WERI-Rb-1 (cell line): ENCODE measurements at regions not wholly inside any gene's neighbourhood (a gene's known extent, or its start where the extent isn't known, plus 50 kb on each side); places are given as distances from the start of the nearest gene placed in this dataset.

ENCODE experiments used
- DNase-seq: peaks from one replicate; pipeline ENCODE4 v3.0.0-alpha.2; 2020
- H3K27ac ChIP-seq: fragments of 250-450 bp; sonication (Bioruptor Pico); 2 replicates; pipeline ENCODE4 v1.5.1; 2020; ENCODE audit warnings: mild to moderate bottlenecking, moderate library complexity
- H3K27me3 ChIP-seq: fragments of 250-450 bp; sonication (Bioruptor Pico); 2 replicates; pipeline ENCODE4 v1.5.1; 2021; ENCODE audit warnings: mild to moderate bottlenecking, low read depth, moderate library complexity; ENCODE audit not compliant: insufficient read depth, severe bottlenecking
- H3K36me3 ChIP-seq: fragments of 250-450 bp; sonication (Bioruptor Pico); 2 replicates; pipeline ENCODE4 v1.5.1; 2020; ENCODE audit warnings: mild to moderate bottlenecking, moderate library complexity
- H3K4me3 ChIP-seq: 2 replicates; pipeline ENCODE4 v1.5.1; 2011; ENCODE audit warnings: low read depth, mild to moderate bottlenecking, control low read depth, low read length
- H3K9me3 ChIP-seq: fragments of 250-450 bp; sonication (Bioruptor Pico); 2 replicates; pipeline ENCODE4 v1.5.1; 2021; ENCODE audit warnings: mild to moderate bottlenecking, moderate library complexity; ENCODE audit not compliant: severe bottlenecking
- TF ChIP-seq, protein P1 (sequence below): IDR thresholded peaks from 2 replicates; pipeline ENCODE4 v1.5.1; 2011; ENCODE audit warnings: low read depth, mild to moderate bottlenecking, control low read depth, inconsistent platforms, low read length

GRCh38 chr10:93245779-93246178 is 172.1 kb downstream of the CYP26A1 start:
- Histone ChIP-seq H3K4me3 (no peak overlapping the region), H3K27me3 (no peaks in the 10 kb centered on the region), H3K27ac (no peak overlapping the region), H3K9me3 (no peaks in the 10 kb centered on the region), H3K36me3 (no peaks in the 10 kb centered on the region)
- TF ChIP-seq, protein P1, sequence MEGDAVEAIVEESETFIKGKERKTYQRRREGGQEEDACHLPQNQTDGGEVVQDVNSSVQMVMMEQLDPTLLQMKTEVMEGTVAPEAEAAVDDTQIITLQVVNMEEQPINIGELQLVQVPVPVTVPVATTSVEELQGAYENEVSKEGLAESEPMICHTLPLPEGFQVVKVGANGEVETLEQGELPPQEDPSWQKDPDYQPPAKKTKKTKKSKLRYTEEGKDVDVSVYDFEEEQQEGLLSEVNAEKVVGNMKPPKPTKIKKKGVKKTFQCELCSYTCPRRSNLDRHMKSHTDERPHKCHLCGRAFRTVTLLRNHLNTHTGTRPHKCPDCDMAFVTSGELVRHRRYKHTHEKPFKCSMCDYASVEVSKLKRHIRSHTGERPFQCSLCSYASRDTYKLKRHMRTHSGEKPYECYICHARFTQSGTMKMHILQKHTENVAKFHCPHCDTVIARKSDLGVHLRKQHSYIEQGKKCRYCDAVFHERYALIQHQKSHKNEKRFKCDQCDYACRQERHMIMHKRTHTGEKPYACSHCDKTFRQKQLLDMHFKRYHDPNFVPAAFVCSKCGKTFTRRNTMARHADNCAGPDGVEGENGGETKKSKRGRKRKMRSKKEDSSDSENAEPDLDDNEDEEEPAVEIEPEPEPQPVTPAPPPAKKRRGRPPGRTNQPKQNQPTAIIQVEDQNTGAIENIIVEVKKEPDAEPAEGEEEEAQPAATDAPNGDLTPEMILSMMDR, result no peak
- DNase-seq, result no peak

DNA sequence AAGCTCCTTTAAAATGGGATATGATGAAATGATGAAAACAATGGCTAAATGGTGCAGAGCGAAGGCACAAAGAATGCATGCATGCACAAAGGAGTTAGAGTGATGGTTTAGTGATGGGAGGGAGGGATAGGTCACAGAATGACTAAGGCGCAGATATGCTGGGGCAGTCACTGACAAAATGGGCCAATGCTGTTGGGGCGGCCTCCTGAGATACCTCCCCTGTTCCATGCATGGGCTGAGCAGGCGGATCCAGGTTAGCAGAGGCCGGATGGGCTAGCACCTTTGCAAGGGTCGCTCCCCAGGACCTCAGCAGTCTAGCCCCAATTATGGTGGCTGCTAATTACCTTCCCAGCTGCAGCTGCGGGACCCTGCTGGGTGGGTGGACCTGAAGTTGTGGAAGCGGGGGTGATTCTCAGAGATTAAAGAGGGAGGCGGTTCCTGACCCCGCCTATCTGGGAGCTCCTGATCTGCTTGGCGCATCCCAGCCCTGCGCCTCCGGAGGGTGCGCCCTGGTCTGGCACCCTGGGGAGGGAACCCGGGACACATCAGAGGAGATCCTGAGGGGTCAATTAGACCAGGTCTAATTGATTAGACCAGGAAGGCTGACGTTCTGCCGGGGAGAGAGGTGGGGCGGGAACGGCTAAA is 175.0 kb downstream of the CYP26A1 start:
- Histone ChIP-seq H3K36me3 (no peaks in the 10 kb centered on the region), H3K9me3 (no peaks in the 10 kb centered on the region), H3K4me3 (no peak overlapping the region), H3K27me3 (no peaks in the 10 kb centered on the region), H3K27ac (no peak overlapping the region)
- DNase-seq, result no peak
- TF ChIP-seq, protein P1, result no peak

DNA sequence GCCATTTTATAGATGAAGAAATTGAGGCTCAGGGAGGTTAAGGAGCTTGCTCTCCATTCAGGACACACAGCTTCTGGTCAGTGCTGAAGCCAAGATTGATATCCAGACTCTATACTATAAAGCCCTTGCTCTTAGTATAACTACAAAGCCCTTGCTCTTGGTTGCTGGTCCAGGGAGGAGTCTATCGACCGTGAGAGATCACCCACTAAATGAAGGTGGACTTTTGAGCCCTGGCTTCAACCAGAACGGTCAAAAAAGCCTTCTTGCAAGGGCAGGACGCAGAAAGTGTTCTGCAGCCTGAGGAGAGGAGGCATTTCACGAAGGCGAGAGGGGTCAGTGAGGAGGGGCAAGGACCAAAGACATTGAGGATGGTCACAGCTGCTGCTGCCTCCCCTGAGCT is 176.3 kb downstream of the CYP26A1 start:
- DNase-seq, result no peak
- Histone ChIP-seq H3K4me3 (no peak overlapping the region), H3K27me3 (no peaks in the 10 kb centered on the region), H3K27ac (no peak overlapping the region), H3K9me3 (no peaks in the 10 kb centered on the region), H3K36me3 (no peaks in the 10 kb centered on the region)
- TF ChIP-seq, protein P1, result no peak

- Histone ChIP-seq H3K27me3 (no peaks in the 10 kb centered on the region), H3K36me3 (no peaks in the 10 kb centered on the region), H3K9me3 (no peaks in the 10 kb centered on the region), H3K27ac (no peak overlapping the region), H3K4me3 (no peak overlapping the region)
- TF ChIP-seq, protein P1, result no peak
- DNase-seq, result no peak
These were observed 180.6 kb downstream of the CYP26A1 start for GRCh38 chr10:93254180-93254853.

DNA sequence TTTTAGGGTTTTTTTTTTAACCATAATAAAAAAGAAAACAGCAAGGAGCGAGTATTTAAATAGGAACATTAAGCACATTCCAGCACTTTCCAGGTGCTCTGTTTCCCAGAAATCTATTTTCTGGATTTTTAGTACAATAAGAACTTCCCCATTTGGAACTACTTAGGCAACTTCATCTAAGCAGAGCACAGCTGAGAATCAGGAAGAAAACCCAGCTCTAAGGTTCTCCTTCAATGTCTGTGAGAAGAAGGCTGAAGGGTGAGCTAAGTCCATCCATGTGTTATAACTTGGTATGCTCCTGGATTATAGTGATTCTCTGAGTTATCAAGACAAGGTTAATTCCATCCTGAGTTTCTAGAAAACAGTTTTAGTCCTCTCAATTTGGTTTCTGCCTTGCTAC is 181.9 kb downstream of the CYP26A1 start:
- Histone ChIP-seq H3K27me3 (no peaks in the 10 kb centered on the region), H3K9me3 (no peaks in the 10 kb centered on the region), H3K27ac (no peak overlapping the region), H3K36me3 (no peaks in the 10 kb centered on the region), H3K4me3 (no peak overlapping the region)
- TF ChIP-seq, protein P1, result no peak
- no peak for DNase-seq
